ENCODE measurements at regions not wholly inside any gene's neighbourhood (a gene's known extent, or its start where the extent isn't known, plus 50 kb on each side); places are given as distances from the start of the nearest gene placed in this dataset.

DNA sequence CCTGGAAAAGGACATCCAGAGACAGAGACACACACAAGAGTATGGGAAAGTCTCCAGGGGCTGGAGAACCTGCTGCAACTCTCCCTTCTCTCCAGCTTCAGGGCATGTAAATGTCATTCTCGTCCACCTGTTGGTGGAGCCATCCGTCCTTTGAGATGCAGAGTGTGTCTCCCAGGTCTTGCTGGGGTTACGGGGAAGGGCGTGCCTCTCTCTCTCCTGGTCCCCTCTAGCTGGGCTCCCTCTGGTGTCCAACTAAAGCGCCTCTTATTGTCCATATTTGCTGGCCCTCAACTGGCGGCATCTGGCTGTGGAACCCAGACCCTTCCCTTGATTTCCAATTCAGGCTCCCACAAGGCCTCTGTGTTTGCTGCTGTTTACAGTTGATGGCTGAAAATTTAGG, 244.1 kb downstream of the BMP7 start:
- H3K27ac ChIP-seq (ENCODE audit: low read length) = no peak overlapping the region
- H3K36me3 ChIP-seq (replicated peaks; ENCODE audit: low read depth, low read length) = no peaks in the 10 kb centered on the region
- no peak overlapping the region for H3K9ac ChIP-seq (ENCODE audit: low read length)
- TF ChIP-seq, protein P1, sequence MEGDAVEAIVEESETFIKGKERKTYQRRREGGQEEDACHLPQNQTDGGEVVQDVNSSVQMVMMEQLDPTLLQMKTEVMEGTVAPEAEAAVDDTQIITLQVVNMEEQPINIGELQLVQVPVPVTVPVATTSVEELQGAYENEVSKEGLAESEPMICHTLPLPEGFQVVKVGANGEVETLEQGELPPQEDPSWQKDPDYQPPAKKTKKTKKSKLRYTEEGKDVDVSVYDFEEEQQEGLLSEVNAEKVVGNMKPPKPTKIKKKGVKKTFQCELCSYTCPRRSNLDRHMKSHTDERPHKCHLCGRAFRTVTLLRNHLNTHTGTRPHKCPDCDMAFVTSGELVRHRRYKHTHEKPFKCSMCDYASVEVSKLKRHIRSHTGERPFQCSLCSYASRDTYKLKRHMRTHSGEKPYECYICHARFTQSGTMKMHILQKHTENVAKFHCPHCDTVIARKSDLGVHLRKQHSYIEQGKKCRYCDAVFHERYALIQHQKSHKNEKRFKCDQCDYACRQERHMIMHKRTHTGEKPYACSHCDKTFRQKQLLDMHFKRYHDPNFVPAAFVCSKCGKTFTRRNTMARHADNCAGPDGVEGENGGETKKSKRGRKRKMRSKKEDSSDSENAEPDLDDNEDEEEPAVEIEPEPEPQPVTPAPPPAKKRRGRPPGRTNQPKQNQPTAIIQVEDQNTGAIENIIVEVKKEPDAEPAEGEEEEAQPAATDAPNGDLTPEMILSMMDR (IDR thresholded peaks at IDR 0.05; ENCODE audit: low read depth, low read length) = peak; percentile 24
- TF ChIP-seq EZH2phosphoT487 (IDR thresholded peaks at IDR 0.05; ENCODE audit: low read depth) = no peak
- no peak overlapping the region for H2AFZ ChIP-seq (ENCODE audit: low read depth, low read length)
- H3K9me3 ChIP-seq (ENCODE audit: insufficient read depth, low read length) = no peaks in the 10 kb centered on the region
- no peak overlapping the region for H3K4me2 ChIP-seq (ENCODE audit: low read length)
- no peak overlapping the region for H3K4me3 ChIP-seq (ENCODE audit: low read length)
- no peaks in the 10 kb centered on the region for H4K20me1 ChIP-seq (ENCODE audit: insufficient read depth, low read length)
- no peaks in the 10 kb centered on the region for H3K4me1 ChIP-seq (ENCODE audit: low read length)
- no peaks in the 10 kb centered on the region for H3K79me2 ChIP-seq (ENCODE audit: low read length)
- H3K27me3 ChIP-seq (ENCODE audit: low read depth, low read length) = peaks cover 64% of the 10 kb centered on the region

DNA sequence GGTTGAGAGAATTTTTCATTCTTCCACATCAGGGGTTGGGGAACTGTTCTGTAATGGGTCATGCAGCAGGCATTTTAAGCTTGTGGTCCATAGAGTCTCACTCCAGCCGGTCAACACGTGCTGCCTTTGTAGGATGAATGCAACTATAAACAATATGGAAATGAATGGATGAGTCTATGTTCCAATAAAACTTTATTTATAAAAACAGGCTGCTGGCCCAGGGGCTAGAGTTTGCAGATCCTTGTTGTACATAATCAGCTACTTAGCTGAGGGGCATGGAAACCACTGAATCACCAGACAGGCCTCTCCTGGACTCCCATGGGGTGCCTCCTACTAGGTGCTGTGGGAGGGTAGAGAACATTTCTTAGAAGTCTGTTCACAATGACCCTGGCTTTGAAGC, 243.4 kb downstream of the BMP7 start:
- no peaks in the 10 kb centered on the region for H3K79me2 ChIP-seq (ENCODE audit: low read length)
- H3K4me2 ChIP-seq (ENCODE audit: low read length) = no peak overlapping the region
- no peak overlapping the region for H2AFZ ChIP-seq (ENCODE audit: low read depth, low read length)
- TF ChIP-seq, protein P1 (IDR thresholded peaks at IDR 0.05; ENCODE audit: low read depth, low read length) = no peak
- no peak for TF ChIP-seq EZH2phosphoT487 (IDR thresholded peaks at IDR 0.05; ENCODE audit: low read depth)
- peaks cover 69% of the 10 kb centered on the region for H3K27me3 ChIP-seq (ENCODE audit: low read depth, low read length)
- H3K27ac ChIP-seq (ENCODE audit: low read length) = no peak overlapping the region
- H3K4me3 ChIP-seq (ENCODE audit: low read length) = no peak overlapping the region
- H3K9ac ChIP-seq (ENCODE audit: low read length) = no peak overlapping the region
- H4K20me1 ChIP-seq (ENCODE audit: insufficient read depth, low read length) = no peaks in the 10 kb centered on the region
- H3K36me3 ChIP-seq (replicated peaks; ENCODE audit: low read depth, low read length) = no peaks in the 10 kb centered on the region
- H3K9me3 ChIP-seq (ENCODE audit: insufficient read depth, low read length) = no peaks in the 10 kb centered on the region
- no peaks in the 10 kb centered on the region for H3K4me1 ChIP-seq (ENCODE audit: low read length)

DNA sequence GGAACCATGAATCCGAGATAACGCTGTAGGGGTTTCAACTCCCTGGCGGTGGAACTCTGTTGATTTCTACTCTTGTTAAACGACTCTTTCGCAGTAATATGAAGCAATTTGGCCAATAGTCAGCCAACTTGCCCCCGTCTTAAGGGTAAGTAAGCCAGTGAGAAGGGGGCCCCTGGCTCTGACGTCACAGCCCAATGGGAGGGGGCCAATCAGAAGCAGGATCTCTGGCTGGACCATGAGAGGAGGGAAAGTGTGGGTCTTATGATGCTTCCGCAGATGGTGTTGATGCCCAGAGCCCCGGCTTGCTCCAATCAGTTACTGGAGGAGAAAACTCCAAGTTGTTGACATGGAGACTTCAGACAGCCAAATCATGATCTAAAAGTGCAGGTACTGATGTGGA, 242.4 kb downstream of the BMP7 start:
- no peaks in the 10 kb centered on the region for H3K4me1 ChIP-seq (ENCODE audit: low read length)
- H3K4me2 ChIP-seq (ENCODE audit: low read length) = no peak overlapping the region
- TF ChIP-seq, protein P1 (IDR thresholded peaks at IDR 0.05; ENCODE audit: low read depth, low read length) = no peak
- no peak for TF ChIP-seq EZH2phosphoT487 (IDR thresholded peaks at IDR 0.05; ENCODE audit: low read depth)

DNA sequence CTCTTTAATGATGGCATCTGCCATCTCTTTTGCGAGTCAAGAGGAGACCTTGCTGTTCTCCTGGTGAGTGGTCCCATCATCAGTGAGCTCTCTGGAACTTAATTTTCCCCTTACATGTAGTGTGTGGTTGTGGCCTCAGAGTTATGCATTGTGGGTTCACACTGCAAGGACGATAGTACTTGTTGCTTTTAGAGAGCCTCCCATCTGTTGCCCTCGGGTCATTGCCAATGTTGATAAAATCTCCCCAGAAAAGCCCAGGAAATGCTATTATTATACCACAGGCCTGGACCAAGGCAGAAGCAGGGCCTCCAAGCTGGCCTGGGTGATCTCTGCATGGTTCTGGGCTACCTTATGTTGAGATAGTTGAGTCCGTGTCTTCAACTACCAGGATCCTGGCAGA, 241.6 kb downstream of the BMP7 start:
- H3K27me3 ChIP-seq (ENCODE audit: low read depth, low read length) = peaks cover 87% of the 10 kb centered on the region
- no peaks in the 10 kb centered on the region for H3K4me1 ChIP-seq (ENCODE audit: low read length)
- H3K4me2 ChIP-seq (ENCODE audit: low read length) = no peak overlapping the region
- H3K4me3 ChIP-seq (ENCODE audit: low read length) = no peak overlapping the region
- H4K20me1 ChIP-seq (ENCODE audit: insufficient read depth, low read length) = no peaks in the 10 kb centered on the region
- no peak overlapping the region for H3K9ac ChIP-seq (ENCODE audit: low read length)
- H3K36me3 ChIP-seq (replicated peaks; ENCODE audit: low read depth, low read length) = no peaks in the 10 kb centered on the region
- no peaks in the 10 kb centered on the region for H3K9me3 ChIP-seq (ENCODE audit: insufficient read depth, low read length)
- no peak overlapping the region for H3K27ac ChIP-seq (ENCODE audit: low read length)
- H2AFZ ChIP-seq (ENCODE audit: low read depth, low read length) = no peak overlapping the region
- H3K79me2 ChIP-seq (ENCODE audit: low read length) = no peaks in the 10 kb centered on the region
- no peak for TF ChIP-seq EZH2phosphoT487 (IDR thresholded peaks at IDR 0.05; ENCODE audit: low read depth)
- TF ChIP-seq, protein P1 (IDR thresholded peaks at IDR 0.05; ENCODE audit: low read depth, low read length) = no peak

More for the DNA sequence above, 242.4 kb downstream of the BMP7 start:
- Histone ChIP-seq H3K27me3 (ENCODE audit: low read depth, low read length) (peaks cover 79% of the 10 kb centered on the region), H3K36me3 (replicated peaks; ENCODE audit: low read depth, low read length) (no peaks in the 10 kb centered on the region), H3K27ac (ENCODE audit: low read length) (no peak overlapping the region), H3K9ac (ENCODE audit: low read length) (no peak overlapping the region), H3K9me3 (ENCODE audit: insufficient read depth, low read length) (no peaks in the 10 kb centered on the region), H3K4me3 (ENCODE audit: low read length) (no peak overlapping the region), H4K20me1 (ENCODE audit: insufficient read depth, low read length) (no peaks in the 10 kb centered on the region), H2AFZ (ENCODE audit: low read depth, low read length) (no peak overlapping the region), H3K79me2 (ENCODE audit: low read length) (no peaks in the 10 kb centered on the region)
